SKM-1 (cell line): ENCODE measurements at regions not wholly inside any gene's neighbourhood (a gene's known extent, or its start where the extent isn't known, plus 50 kb on each side); places are given as distances from the start of the nearest gene placed in this dataset.

Source experiments
- DNase-seq: peaks from one replicate; lab custom pipeline; 2025; ENCODE audit not compliant: unreplicated experiment; lab: John Stamatoyannopoulos, UW

DNA sequence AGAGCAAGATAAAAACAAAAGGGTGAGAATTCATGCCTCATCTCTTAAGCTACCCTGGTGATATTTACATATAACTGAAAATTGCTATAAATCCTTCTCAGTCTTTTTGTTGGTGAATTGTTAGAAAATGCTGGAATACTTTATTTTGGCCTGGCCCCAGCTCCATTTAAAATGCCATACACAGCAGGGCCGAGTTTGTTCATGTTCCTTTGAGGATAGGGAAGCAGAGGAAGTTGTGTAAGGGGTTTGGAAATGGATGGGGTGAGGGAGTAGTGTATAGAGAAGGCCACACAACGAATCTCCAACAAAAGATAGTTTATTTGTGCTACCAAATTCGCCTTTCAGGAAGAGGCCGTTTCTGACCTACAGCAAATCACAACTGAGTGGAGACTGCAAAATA, 78.6 kb upstream of the ADAMTS9 start:
- no peak for DNase-seq

- no peak for DNase-seq
Measured at GRCh38 chr3:64765947-64766346, 78.1 kb upstream of the ADAMTS9 start.

GRCh38 chr3:64764386-64764929, 76.7 kb upstream of the ADAMTS9 start:
- DNase-seq, result no peak

GRCh38 chr3:64763980-64764379, 76.2 kb upstream of the ADAMTS9 start:
- DNase-seq, result no peak

DNA sequence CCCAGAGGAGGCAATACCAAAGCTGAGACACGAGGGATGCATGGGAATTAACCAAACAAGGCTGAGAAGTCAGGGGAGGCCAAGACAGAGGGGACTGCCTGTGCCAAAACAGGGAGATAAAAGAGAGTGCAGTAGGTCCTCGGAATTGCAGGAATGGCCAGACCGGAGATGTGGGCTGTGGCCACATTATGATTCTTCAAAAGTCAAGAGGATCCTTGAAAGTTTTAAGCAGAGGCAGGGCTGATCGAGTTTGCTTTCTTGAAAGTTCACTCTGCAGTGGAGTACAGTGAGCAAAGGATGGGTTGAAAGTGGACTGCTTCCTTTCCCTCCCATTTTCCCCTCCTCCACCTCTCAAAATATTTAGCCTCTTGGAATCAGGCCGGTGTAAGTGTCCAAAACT, 73.9 kb upstream of the ADAMTS9 start:
- no peak for DNase-seq

DNA sequence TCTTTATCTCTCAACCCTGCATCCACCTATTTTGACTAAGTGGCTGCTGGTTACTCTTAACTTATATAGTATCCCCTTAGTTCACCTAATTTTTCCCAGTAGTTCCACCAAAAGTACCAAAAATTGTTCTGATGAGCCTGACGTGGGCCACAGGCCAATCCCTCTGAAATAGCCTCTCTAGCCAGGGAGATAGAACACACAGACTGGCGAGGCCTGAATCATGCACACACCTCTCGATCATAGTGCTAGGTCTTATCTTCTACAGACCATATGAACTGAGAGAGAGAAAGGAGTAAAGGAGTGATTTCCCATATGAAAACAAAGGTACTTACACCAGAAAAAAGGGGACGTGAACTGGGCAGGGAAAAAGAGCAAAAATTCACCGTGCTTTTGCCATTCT, 72.5 kb upstream of the ADAMTS9 start:
- DNase-seq, result no peak

GRCh38 chr3:64759811-64760210, 72.0 kb upstream of the ADAMTS9 start:
- no peak for DNase-seq

DNA sequence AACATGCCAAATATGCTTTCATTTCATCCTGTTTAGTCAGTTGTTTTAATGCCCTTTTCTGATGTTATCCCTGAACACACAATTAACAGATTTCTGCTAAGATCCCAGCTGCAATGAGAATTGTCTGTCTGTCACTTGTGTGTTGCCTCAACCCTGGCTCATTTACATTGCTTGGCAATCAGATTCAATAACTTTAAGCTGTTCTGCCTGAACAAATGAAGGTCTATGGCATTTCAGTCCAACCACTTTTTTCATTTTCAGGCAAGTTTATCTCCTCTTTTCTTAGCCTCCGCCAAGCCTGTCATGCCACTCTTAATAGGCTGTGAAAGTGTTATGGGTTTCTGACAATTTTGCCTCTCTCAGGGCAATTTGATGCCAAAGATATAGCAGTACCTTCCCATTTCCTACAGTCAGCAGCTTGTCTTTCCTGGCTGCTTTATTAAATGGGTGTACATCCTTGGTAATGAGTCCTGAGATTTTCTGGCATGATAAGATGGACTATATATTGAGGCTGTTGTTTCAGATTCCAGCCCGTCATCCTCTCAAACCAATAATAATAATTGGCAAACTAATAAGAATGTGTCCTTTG, 68.7 kb upstream of the ADAMTS9 start:
- no peak for DNase-seq

- no peak for DNase-seq
Measured at GRCh38 chr3:64748244-64748904, 60.6 kb upstream of the ADAMTS9 start.

- no peak for DNase-seq
Measured at GRCh38 chr3:64747679-64748078, 59.9 kb upstream of the ADAMTS9 start.

- DNase-seq, result no peak
Measured at GRCh38 chr3:64743887-64744243, 56.1 kb upstream of the ADAMTS9 start.

DNA sequence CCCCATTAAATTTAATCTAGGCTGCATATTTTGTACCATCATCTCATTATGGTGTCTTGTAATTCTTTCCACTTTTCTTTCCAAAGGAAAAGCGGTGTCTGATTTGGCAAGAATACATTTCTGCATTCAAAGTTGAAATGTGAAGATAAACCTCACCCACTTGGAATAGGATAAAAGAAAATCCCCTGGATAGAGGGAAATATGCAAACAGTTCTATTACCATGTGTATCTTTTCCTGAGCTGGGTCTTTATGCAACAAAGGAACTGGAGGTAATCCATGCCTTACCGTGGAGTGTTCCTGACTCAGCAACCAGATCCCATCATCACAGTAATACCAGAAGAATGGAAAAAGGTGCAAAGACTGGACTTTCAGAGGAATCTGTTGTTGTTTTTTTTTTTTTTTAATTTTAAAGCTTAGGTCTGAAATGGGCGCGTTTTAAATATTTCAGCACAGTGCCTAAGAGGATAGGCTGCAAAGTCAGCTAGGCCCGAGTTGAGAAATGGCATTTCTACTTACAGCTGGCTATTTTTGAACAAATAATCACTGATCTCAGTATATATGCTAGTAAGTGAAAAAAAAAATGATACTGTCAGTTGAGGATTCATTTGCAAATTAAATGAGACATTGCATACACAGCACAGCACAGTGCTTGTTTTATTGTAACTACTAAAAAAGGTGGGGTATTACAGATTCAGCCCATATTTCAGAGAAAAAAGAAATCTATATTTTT, 55.5 kb upstream of the ADAMTS9 start:
- DNase-seq, result no peak

DNA sequence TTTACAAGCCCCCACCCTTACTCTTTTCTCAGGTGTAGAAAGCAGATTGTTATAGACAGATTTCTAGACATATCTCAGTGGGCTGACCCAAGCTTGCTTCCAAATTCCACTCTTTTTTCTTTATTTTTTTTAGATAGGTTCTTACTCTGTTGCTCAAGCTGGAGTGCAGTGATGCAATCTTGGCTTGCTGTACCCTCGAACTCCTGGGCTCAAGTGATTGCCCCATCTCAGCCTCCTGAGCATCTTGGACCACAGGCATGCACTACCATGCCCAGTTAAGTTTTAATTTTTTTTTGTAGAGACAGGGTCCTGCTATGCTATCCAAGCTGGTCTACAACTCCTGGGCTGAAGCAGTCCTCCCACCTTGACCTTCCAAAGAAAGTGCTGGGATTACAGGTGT, 53.5 kb upstream of the ADAMTS9 start:
- no peak for DNase-seq

DNA sequence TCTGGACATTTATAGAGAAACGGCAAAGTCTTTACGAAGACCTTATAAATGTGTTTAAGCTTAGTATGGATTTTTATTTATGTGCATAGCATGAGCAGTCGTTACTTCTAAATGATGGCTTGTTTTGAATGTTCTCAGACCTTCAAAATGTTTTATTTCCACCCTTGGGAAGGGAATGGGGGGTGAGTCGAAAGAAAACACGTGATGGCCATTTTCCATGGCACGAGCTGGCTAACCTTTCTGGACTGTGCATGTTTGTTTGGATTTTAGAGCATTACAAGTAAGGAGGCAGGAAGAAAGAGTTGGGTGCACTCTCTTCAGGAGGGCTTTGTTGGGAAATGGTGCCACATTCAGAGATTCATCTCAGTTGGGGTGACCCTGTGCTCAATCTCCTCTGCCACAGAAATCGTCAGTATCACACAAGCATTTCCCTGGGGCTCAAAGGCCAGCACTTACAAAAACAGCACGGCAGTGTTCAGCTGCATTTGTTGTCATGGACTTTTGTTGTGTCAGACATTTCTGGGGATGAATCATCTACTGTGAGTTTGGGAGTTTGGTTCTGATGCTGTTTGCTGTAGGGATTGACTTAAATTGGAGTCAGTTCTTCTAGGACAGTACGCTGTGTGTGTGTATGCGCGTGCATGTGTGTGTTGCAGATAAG, 52.3 kb upstream of the ADAMTS9 start:
- no peak for DNase-seq
